Smooth muscle cell (in vitro differentiated cells): ENCODE measurements at regions not wholly inside any gene's neighbourhood (a gene's known extent, or its start where the extent isn't known, plus 50 kb on each side); places are given as distances from the start of the nearest gene placed in this dataset.

Source experiments
- DNase-seq: peaks from one replicate; lab custom pipeline; 2025; ENCODE audit not compliant: unreplicated experiment; lab: John Stamatoyannopoulos, UW
- H2AFZ ChIP-seq: fragments of 200-600 bp; sonication (generic); 2 replicates; pipeline ENCODE4 v1.6.0; 2016; ENCODE audit warnings: antibody characterized with exemption, low read depth, mild to moderate bottlenecking
- H3F3A ChIP-seq: fragments of 200-600 bp; sonication (generic); 2 replicates; pipeline ENCODE4 v1.6.0; 2017; ENCODE audit warnings: antibody characterized with exemption, low read depth
- H3K27ac ChIP-seq: fragments of 200-600 bp; sonication (generic); 2 replicates; pipeline ENCODE4 v1.5.1; 2016; ENCODE audit warnings: low read depth, mild to moderate bottlenecking
- H3K27me3 ChIP-seq: fragments of 200-600 bp; sonication (generic); 2 replicates; pipeline ENCODE4 v1.6.1; 2016; ENCODE audit warnings: low read depth, mild to moderate bottlenecking
- H3K36me3 ChIP-seq: fragments of 200-600 bp; sonication (generic); 2 replicates; pipeline ENCODE4 v1.5.1; 2016; ENCODE audit warnings: low read depth
- H3K4me1 ChIP-seq: fragments of 200-600 bp; sonication (generic); 2 replicates; pipeline ENCODE4 v1.5.1; 2016; ENCODE audit warnings: low read depth
- H3K4me2 ChIP-seq: fragments of 200-600 bp; sonication (generic); 2 replicates; pipeline ENCODE4 v1.6.0; 2016; ENCODE audit warnings: mild to moderate bottlenecking
- H3K4me3 ChIP-seq: fragments of 200-600 bp; sonication (generic); 2 replicates; pipeline ENCODE4 v1.5.1; 2016; ENCODE audit warnings: mild to moderate bottlenecking
- H3K79me2 ChIP-seq: fragments of 200-600 bp; sonication (generic); 2 replicates; pipeline ENCODE4 v1.6.0; 2016; ENCODE audit warnings: low read depth, mild to moderate bottlenecking
- H3K9ac ChIP-seq: fragments of 200-600 bp; sonication (generic); 2 replicates; pipeline ENCODE4 v1.6.0; 2016; ENCODE audit warnings: low read depth
- H3K9me3 ChIP-seq: fragments of 200-600 bp; sonication (generic); replicated peaks from 2 replicates; pipeline ENCODE4 v1.5.1; 2016; ENCODE audit warnings: low read depth
- H4K20me1 ChIP-seq: fragments of 200-600 bp; sonication (generic); 2 replicates; pipeline ENCODE4 v1.6.0; 2016; ENCODE audit warnings: low read depth
- WGBS: methylation state at CpG from one replicate; pipeline ENCODE4 v1.1.7; 2016; ENCODE audit warnings: low lambda C conversion rate; 5-methylcytosine and 5-hydroxymethylcytosine counted together
- TF ChIP-seq, protein P1 (sequence below): fragments of 200-600 bp; sonication (generic); IDR thresholded peaks from 2 replicates; pipeline ENCODE4 v1.5.1; 2017; ENCODE audit warnings: borderline replicate concordance, mild to moderate bottlenecking, antibody characterized with exemption; ENCODE audit not compliant: insufficient read depth, poor library complexity, severe bottlenecking

DNA sequence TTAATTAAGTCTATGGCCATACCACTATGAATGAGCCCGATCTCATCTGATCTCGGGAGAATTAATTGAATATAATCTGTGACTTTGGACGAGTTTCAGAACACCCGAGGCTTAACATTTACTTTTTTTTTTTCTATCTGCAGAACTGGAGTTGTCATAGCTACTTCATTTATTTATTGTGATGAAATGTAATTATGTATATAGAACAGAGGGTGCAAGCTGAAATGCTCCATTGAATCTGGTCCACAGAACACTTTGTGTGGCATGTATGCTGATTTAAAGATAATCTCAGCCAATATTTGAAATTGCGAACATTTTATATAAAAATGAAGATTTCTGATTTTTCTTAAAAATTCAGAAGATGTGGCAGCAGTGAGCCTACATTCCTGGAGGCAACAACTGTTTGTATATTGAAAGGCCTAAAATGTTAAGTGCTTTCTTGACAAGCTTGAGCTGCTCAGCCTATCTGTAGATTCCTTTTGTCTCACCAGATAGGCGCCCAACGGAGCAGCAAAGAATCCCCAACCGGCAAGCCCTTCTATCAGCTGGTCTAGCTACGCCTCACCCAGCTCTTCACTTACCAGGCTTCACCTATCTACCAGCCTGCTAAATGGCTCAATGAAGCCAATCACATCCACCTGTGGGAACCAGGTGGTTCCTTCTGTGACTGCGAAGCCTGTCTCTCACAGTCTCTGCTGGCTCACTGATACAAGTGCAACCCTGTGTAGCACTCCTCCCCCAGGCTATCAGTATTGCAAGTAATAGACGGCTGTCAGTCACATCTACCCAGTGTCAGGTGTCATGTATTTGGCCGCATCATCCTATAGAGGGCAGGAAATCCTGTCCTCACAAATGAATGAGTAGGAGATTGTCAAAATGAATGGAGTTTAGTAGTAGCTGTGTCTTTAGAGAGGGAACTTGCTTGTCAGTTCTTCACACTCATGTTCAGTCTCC, 170.6 kb upstream of the MRPS30 start:
- Histone ChIP-seq H3K36me3 (no peaks in the 10 kb centered on the region), H3K9ac (no peak overlapping the region), H3K79me2 (no peaks in the 10 kb centered on the region), H3K4me1 (no peaks in the 10 kb centered on the region), H4K20me1 (no peaks in the 10 kb centered on the region), H3K4me3 (no peak overlapping the region), H3K27ac (no peak overlapping the region), H3K4me2 (no peak overlapping the region), H3F3A (no peaks in the 10 kb centered on the region), H3K9me3 (no peaks in the 10 kb centered on the region), H3K27me3 (no peaks in the 10 kb centered on the region), H2AFZ (no peak overlapping the region)
- 83% methylated on average over 12 of the region's 12 CpGs for WGBS
- TF ChIP-seq, protein P1, sequence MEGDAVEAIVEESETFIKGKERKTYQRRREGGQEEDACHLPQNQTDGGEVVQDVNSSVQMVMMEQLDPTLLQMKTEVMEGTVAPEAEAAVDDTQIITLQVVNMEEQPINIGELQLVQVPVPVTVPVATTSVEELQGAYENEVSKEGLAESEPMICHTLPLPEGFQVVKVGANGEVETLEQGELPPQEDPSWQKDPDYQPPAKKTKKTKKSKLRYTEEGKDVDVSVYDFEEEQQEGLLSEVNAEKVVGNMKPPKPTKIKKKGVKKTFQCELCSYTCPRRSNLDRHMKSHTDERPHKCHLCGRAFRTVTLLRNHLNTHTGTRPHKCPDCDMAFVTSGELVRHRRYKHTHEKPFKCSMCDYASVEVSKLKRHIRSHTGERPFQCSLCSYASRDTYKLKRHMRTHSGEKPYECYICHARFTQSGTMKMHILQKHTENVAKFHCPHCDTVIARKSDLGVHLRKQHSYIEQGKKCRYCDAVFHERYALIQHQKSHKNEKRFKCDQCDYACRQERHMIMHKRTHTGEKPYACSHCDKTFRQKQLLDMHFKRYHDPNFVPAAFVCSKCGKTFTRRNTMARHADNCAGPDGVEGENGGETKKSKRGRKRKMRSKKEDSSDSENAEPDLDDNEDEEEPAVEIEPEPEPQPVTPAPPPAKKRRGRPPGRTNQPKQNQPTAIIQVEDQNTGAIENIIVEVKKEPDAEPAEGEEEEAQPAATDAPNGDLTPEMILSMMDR = no peak
- no peak for DNase-seq

DNA sequence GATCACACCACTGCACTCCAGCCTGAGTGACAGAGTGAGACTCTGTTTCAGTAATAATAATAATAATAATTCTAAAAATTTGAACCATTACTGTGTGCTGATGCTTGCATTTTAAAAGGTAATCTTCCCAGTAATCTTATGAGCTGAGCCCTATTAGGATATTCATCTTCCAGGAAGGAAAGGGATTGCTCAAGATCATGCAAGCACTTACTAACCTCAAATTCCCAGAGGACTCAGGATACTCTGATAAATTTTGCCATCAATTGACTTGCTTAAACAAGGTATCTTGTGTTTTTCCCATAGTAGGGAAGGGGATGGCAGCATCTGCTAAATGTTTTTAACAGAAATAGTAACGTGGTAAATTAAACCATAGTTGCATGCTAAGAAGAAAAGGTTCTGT, 176.4 kb upstream of the MRPS30 start:
- no peak overlapping the region for H3K9ac ChIP-seq
- no peaks in the 10 kb centered on the region for H3K79me2 ChIP-seq
- no peaks in the 10 kb centered on the region for H4K20me1 ChIP-seq
- 84% methylated on average over 1 of the region's 1 CpG for WGBS
- no peak overlapping the region for H3K4me3 ChIP-seq
- no peak overlapping the region for H3K27ac ChIP-seq
- H2AFZ ChIP-seq = no peak overlapping the region
- H3F3A ChIP-seq = no peaks in the 10 kb centered on the region
- no peaks in the 10 kb centered on the region for H3K9me3 ChIP-seq
- H3K4me2 ChIP-seq = no peak overlapping the region
- TF ChIP-seq, protein P1 = no peak
- no peaks in the 10 kb centered on the region for H3K36me3 ChIP-seq
- no peak for DNase-seq
- no peaks in the 10 kb centered on the region for H3K27me3 ChIP-seq
- H3K4me1 ChIP-seq = no peaks in the 10 kb centered on the region

DNA sequence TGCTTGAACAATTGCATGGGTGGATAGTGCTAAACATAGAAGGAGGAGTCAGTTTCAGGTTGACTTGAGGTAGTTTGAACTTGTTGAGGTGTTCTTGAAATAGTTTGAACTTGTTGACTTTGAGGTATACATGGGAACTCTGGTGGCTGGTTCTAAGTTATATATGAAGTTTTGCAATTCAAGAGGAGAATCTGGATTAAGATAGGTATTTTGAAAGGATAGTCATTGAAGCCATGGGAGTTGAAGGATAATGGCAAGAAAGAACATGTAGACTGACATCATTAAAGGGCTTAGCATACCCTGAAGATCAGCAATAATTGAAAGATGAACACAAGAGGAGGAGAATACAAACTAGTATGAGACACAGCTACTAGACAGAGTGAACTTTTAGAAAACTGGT, 181.9 kb upstream of the MRPS30 start:
- Histone ChIP-seq H3K9ac (no peak overlapping the region), H3K27me3 (no peaks in the 10 kb centered on the region), H3K36me3 (no peaks in the 10 kb centered on the region), H2AFZ (no peak overlapping the region), H3K9me3 (no peaks in the 10 kb centered on the region), H4K20me1 (no peaks in the 10 kb centered on the region), H3K4me3 (no peak overlapping the region), H3K4me2 (no peak overlapping the region), H3F3A (no peaks in the 10 kb centered on the region), H3K4me1 (no peaks in the 10 kb centered on the region), H3K79me2 (no peaks in the 10 kb centered on the region), H3K27ac (no peak overlapping the region)
- TF ChIP-seq, protein P1 = no peak
- no peak for DNase-seq

DNA sequence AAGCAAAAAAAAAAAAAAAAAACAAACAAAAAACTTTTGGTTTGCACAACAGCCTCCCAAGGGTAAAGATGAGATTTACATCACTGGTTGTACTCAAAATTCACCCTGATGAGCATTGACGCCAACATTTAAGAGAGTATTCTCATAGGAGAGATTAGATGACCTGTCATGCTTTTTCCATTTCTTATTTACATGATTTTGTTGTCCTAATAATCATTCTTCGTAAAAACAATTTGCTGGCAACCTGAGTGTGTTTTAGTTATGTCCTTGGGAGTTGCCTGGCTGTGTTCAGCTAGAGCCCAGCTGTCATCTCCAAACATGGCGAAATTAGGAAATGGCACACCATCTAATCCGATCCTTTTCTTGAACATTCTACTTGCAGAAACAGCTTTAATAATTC, 186.4 kb upstream of the MRPS30 start:
- no peak for DNase-seq
- H3K4me3 ChIP-seq = no peak overlapping the region
- TF ChIP-seq, protein P1 = no peak
- H2AFZ ChIP-seq = no peak overlapping the region
- H3F3A ChIP-seq = no peaks in the 10 kb centered on the region
- 86% methylated on average over 4 of the region's 4 CpGs for WGBS
- no peaks in the 10 kb centered on the region for H4K20me1 ChIP-seq
- no peak overlapping the region for H3K27ac ChIP-seq
- no peaks in the 10 kb centered on the region for H3K9me3 ChIP-seq
- no peaks in the 10 kb centered on the region for H3K27me3 ChIP-seq
- H3K4me2 ChIP-seq = no peak overlapping the region
- H3K4me1 ChIP-seq = no peaks in the 10 kb centered on the region
- no peaks in the 10 kb centered on the region for H3K79me2 ChIP-seq
- no peaks in the 10 kb centered on the region for H3K36me3 ChIP-seq
- H3K9ac ChIP-seq = no peak overlapping the region
